Neural cell (in vitro differentiated cells): ENCODE measurements at regions not wholly inside any gene's neighbourhood (a gene's known extent, or its start where the extent isn't known, plus 50 kb on each side); places are given as distances from the start of the nearest gene placed in this dataset.

Source experiments
- H2AFZ ChIP-seq: fragments of 200-600, 300-800 bp; sonication (generic), shearing (Covaris generic); 2 replicates; pipeline ENCODE4 v1.6.0; 2014; ENCODE audit warnings: low read depth, mild to moderate bottlenecking, antibody characterized with exemption, low read length, moderate library complexity
- H3F3A ChIP-seq: fragments of 200-600 bp; shearing (Covaris generic); 2 replicates; pipeline ENCODE4 v1.6.1; 2016; ENCODE audit warnings: mild to moderate bottlenecking, moderate library complexity, mixed read lengths, antibody characterized with exemption, low read length; ENCODE audit not compliant: insufficient read depth, poor library complexity, severe bottlenecking
- H3K27ac ChIP-seq: fragments of 200-600, 300-800 bp; sonication (generic), shearing (Covaris generic); 2 replicates; pipeline ENCODE4 v1.5.1; 2014; ENCODE audit warnings: mild to moderate bottlenecking, low read length, moderate library complexity
- H3K27me3 ChIP-seq: fragments of 300-800, 200-600 bp; sonication (generic), shearing (Covaris generic); 2 replicates; pipeline ENCODE4 v1.6.0; 2014; ENCODE audit warnings: mild to moderate bottlenecking, low read depth, low read length, moderate library complexity; ENCODE audit not compliant: insufficient read depth
- H3K36me3 ChIP-seq: fragments of 300-800, 200-600 bp; sonication (generic), shearing (Covaris generic); 2 replicates; pipeline ENCODE4 v1.5.1; 2014; ENCODE audit warnings: mild to moderate bottlenecking, antibody characterized with exemption, low read length, moderate library complexity; ENCODE audit not compliant: insufficient read depth
- H3K4me2 ChIP-seq: fragments of 300-800, 200-600 bp; sonication (generic), shearing (Covaris generic); 2 replicates; pipeline ENCODE4 v1.6.0; 2014; ENCODE audit warnings: mild to moderate bottlenecking, low read length
- H3K4me3 ChIP-seq: fragments of 300-800, 200-600 bp; sonication (generic), shearing (Covaris generic); 2 replicates; pipeline ENCODE4 v1.5.1; 2014; ENCODE audit warnings: mild to moderate bottlenecking, low read length, moderate library complexity
- H3K79me2 ChIP-seq: fragments of 200-600 bp; shearing (Covaris generic); replicated peaks from 2 replicates; pipeline ENCODE4 v1.6.0; 2014; ENCODE audit warnings: mild to moderate bottlenecking, low read length, moderate library complexity; ENCODE audit not compliant: insufficient read depth
- H3K9ac ChIP-seq: fragments of 300-800, 200-600 bp; sonication (generic), shearing (Covaris generic); 2 replicates; pipeline ENCODE4 v1.6.1; 2016; ENCODE audit warnings: mild to moderate bottlenecking, low read length, mixed read lengths
- H3K9me2 ChIP-seq: fragments of 200-600 bp; shearing (Covaris generic); 2 replicates; pipeline ENCODE4 v1.6.1; 2016; ENCODE audit warnings: mild to moderate bottlenecking, low read length, mixed read lengths; ENCODE audit not compliant: insufficient read depth
- H3K9me3 ChIP-seq: fragments of 200-600, 300-800 bp; sonication (generic), shearing (Covaris generic); 2 replicates; pipeline ENCODE4 v1.6.1; 2016; ENCODE audit warnings: mild to moderate bottlenecking, mixed run types, low read length, moderate library complexity, mixed read lengths
- H4K20me1 ChIP-seq: fragments of 200-600 bp; shearing (Covaris generic); 2 replicates; pipeline ENCODE4 v1.6.1; 2016; ENCODE audit warnings: mild to moderate bottlenecking, mixed run types; ENCODE audit not compliant: insufficient read depth
- CTCF ChIP-seq: fragments of 450-650 bp; IDR thresholded peaks from 2 replicates; pipeline ENCODE4 v1.5.1; 2014; ENCODE audit warnings: antibody characterized with exemption, mild to moderate bottlenecking, moderate library complexity; ENCODE audit not compliant: poor library complexity, severe bottlenecking
- EP300 ChIP-seq: fragments of 450-650 bp; conservative IDR thresholded peaks from 2 replicates; pipeline ENCODE4 v1.6.1; 2014; ENCODE audit warnings: antibody characterized with exemption, mild to moderate bottlenecking, moderate library complexity; ENCODE audit not compliant: poor library complexity, severe bottlenecking
- EZH2 ChIP-seq: fragments of 200-600, 300-800 bp; shearing (Covaris generic), sonication (generic); IDR thresholded peaks from 2 replicates; pipeline ENCODE4 v1.6.1; 2014; ENCODE audit warnings: antibody characterized with exemption, low read length, borderline replicate concordance, mild to moderate bottlenecking; ENCODE audit not compliant: insufficient read depth, poor library complexity, severe bottlenecking
- MXI1 ChIP-seq: fragments of 450-650 bp; conservative IDR thresholded peaks from 2 replicates; pipeline ENCODE4 v1.6.1; 2014; ENCODE audit warnings: antibody characterized with exemption, mild to moderate bottlenecking; ENCODE audit not compliant: poor library complexity, severe bottlenecking
- POLR2AphosphoS5 ChIP-seq: IDR thresholded peaks from 2 replicates; pipeline ENCODE4 v1.6.1; 2012
- RAD21 ChIP-seq: fragments of 450-650 bp; conservative IDR thresholded peaks from 2 replicates; pipeline ENCODE4 v1.6.1; 2014; ENCODE audit warnings: antibody characterized with exemption, mild to moderate bottlenecking, moderate library complexity
- SMC3 ChIP-seq: fragments of 450-650 bp; conservative IDR thresholded peaks from 2 replicates; pipeline ENCODE4 v1.6.1; 2014; ENCODE audit warnings: antibody characterized with exemption, mild to moderate bottlenecking, moderate library complexity; ENCODE audit not compliant: poor library complexity
- TAF1 ChIP-seq: IDR thresholded peaks from 2 replicates; pipeline ENCODE4 v1.6.1; 2012; ENCODE audit warnings: low read depth
- TF ChIP-seq, protein P1 (sequence below): IDR thresholded peaks from 2 replicates; pipeline ENCODE4 v1.6.1; 2012; ENCODE audit warnings: borderline replicate concordance

DNA sequence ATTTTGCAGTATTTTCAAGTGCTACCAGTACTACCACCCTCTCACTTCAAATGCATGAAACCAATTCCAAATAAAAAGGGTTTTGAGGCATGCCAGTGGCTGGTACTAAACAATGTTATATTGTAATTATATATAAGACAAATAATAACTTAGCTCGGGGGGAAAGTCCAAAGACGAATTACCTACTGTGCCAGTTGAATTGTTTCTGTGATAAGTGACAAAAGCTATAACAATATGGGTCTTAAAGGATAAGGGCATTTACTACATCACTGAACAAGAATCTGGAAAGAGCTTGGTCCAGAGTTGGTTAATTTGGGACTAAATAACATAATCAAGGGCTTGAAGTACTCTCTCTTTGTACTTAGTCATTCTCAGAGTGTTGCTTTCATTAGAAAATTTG, 404.7 kb upstream of the CHAC2 start:
- H3F3A ChIP-seq = no peaks in the 10 kb centered on the region
- H3K4me3 ChIP-seq = no peak overlapping the region
- peaks cover 3% of the 10 kb centered on the region for H3K9me3 ChIP-seq
- H3K27ac ChIP-seq = no peak overlapping the region
- TF ChIP-seq CTCF (no peak), TAF1 (no peak), RAD21 (no peak), EZH2 (no peak), POLR2AphosphoS5 (no peak), MXI1 (no peak), EP300 (no peak), SMC3 (no peak)
- TF ChIP-seq, protein P1, sequence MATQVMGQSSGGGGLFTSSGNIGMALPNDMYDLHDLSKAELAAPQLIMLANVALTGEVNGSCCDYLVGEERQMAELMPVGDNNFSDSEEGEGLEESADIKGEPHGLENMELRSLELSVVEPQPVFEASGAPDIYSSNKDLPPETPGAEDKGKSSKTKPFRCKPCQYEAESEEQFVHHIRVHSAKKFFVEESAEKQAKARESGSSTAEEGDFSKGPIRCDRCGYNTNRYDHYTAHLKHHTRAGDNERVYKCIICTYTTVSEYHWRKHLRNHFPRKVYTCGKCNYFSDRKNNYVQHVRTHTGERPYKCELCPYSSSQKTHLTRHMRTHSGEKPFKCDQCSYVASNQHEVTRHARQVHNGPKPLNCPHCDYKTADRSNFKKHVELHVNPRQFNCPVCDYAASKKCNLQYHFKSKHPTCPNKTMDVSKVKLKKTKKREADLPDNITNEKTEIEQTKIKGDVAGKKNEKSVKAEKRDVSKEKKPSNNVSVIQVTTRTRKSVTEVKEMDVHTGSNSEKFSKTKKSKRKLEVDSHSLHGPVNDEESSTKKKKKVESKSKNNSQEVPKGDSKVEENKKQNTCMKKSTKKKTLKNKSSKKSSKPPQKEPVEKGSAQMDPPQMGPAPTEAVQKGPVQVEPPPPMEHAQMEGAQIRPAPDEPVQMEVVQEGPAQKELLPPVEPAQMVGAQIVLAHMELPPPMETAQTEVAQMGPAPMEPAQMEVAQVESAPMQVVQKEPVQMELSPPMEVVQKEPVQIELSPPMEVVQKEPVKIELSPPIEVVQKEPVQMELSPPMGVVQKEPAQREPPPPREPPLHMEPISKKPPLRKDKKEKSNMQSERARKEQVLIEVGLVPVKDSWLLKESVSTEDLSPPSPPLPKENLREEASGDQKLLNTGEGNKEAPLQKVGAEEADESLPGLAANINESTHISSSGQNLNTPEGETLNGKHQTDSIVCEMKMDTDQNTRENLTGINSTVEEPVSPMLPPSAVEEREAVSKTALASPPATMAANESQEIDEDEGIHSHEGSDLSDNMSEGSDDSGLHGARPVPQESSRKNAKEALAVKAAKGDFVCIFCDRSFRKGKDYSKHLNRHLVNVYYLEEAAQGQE = no peak
- no peak overlapping the region for H2AFZ ChIP-seq
- no peaks in the 10 kb centered on the region for H3K79me2 ChIP-seq
- no peaks in the 10 kb centered on the region for H4K20me1 ChIP-seq
- no peak overlapping the region for H3K9ac ChIP-seq
- no peaks in the 10 kb centered on the region for H3K27me3 ChIP-seq
- H3K4me2 ChIP-seq = no peak overlapping the region
- no peaks in the 10 kb centered on the region for H3K9me2 ChIP-seq
- no peaks in the 10 kb centered on the region for H3K36me3 ChIP-seq

GRCh38 chr2:53356291-53356905, 411.2 kb upstream of the CHAC2 start:
- no peaks in the 10 kb centered on the region for H3K9me2 ChIP-seq
- H3K4me3 ChIP-seq = no peak overlapping the region
- no peaks in the 10 kb centered on the region for H3K27me3 ChIP-seq
- H3K27ac ChIP-seq = no peak overlapping the region
- H3K9me3 ChIP-seq = peaks cover 3% of the 10 kb centered on the region
- H3K4me2 ChIP-seq = no peak overlapping the region
- no peak overlapping the region for H3K9ac ChIP-seq
- H3F3A ChIP-seq = no peaks in the 10 kb centered on the region
- no peaks in the 10 kb centered on the region for H3K79me2 ChIP-seq
- H4K20me1 ChIP-seq = no peaks in the 10 kb centered on the region
- H2AFZ ChIP-seq = no peak overlapping the region
- no peaks in the 10 kb centered on the region for H3K36me3 ChIP-seq
- TF ChIP-seq RAD21 (no peak), SMC3 (no peak), CTCF (no peak), MXI1 (no peak)
- TF ChIP-seq, protein P1 = no peak
